ENCODE measurements at regions not wholly inside any gene's neighbourhood (a gene's known extent, or its start where the extent isn't known, plus 50 kb on each side); places are given as distances from the start of the nearest gene placed in this dataset.

GRCh38 chr18:42614619-42615293 is 500.7 kb downstream of the RIT2 start:
- no peak overlapping the region for H3K4me3 ChIP-seq (ENCODE audit: low read depth, poor library complexity, severe bottlenecking)
- WGBS, 2 donors, result 45 to 66% methylated on average over 2 of the region's 2 CpGs
- intact Hi-C loops (cut with DNase I; ENCODE audit: low total_unique reads), result no loop called here
- no peak for TF ChIP-seq POLR2A (IDR thresholded peaks at IDR 0.05)
- TF ChIP-seq CTCF (IDR thresholded peaks at IDR 0.05), result no peak
- DNase-seq (ENCODE audit: low spot score in 2 of 2), result no peak

GRCh38 chr18:42617221-42617620 is 498.3 kb downstream of the RIT2 start:
- intact Hi-C loops (cut with DNase I; ENCODE audit: low total_unique reads), result no loop called here
- DNase-seq (ENCODE audit: low spot score in 2 of 2), result no peak
- 75 to 82% methylated on average over 3 of the region's 3 CpGs for WGBS, 2 donors
- TF ChIP-seq POLR2A (IDR thresholded peaks at IDR 0.05) (no peak), CTCF (IDR thresholded peaks at IDR 0.05) (no peak)
- no peak overlapping the region for H3K4me3 ChIP-seq (ENCODE audit: low read depth, poor library complexity, severe bottlenecking)

- intact Hi-C loops (cut with DNase I; ENCODE audit: low total_unique reads), result no loop called here
- 69 to 71% methylated on average over 1 of the region's 1 CpG for WGBS, 2 donors
- H3K4me3 ChIP-seq (ENCODE audit: low read depth, poor library complexity, severe bottlenecking), result no peak overlapping the region
- TF ChIP-seq POLR2A (IDR thresholded peaks at IDR 0.05) (no peak), CTCF (IDR thresholded peaks at IDR 0.05) (no peak)
- DNase-seq (ENCODE audit: low spot score in 2 of 2), result no peak
These were observed 495.7 kb downstream of the RIT2 start for GRCh38 chr18:42619771-42620170.

- no peak for DNase-seq (ENCODE audit: low spot score in 2 of 2)
- intact Hi-C loops (cut with DNase I; ENCODE audit: low total_unique reads), result no loop called here
- TF ChIP-seq POLR2A (IDR thresholded peaks at IDR 0.05), result no peak
- TF ChIP-seq CTCF (IDR thresholded peaks at IDR 0.05), result no peak
- H3K4me3 ChIP-seq (ENCODE audit: low read depth, poor library complexity, severe bottlenecking), result no peak overlapping the region
- 68 to 72% methylated on average over 2 of the region's 2 CpGs for WGBS, 2 donors
These were observed 494.8 kb downstream of the RIT2 start for GRCh38 chr18:42620657-42621056.

- H3K4me3 ChIP-seq (ENCODE audit: low read depth, poor library complexity, severe bottlenecking), result no peak overlapping the region
- intact Hi-C loops (cut with DNase I; ENCODE audit: low total_unique reads), result no loop called here
- no peak for DNase-seq (ENCODE audit: low spot score in 2 of 2)
- TF ChIP-seq POLR2A (IDR thresholded peaks at IDR 0.05), result no peak
- no peak for TF ChIP-seq CTCF (IDR thresholded peaks at IDR 0.05)
- 89 to 92% methylated on average over 4 of the region's 4 CpGs for WGBS, 2 donors
These were observed 491.6 kb downstream of the RIT2 start for GRCh38 chr18:42623935-42624334.

GRCh38 chr18:42632801-42633200 is 482.7 kb downstream of the RIT2 start:
- intact Hi-C loops (cut with DNase I; ENCODE audit: low total_unique reads), result no loop called here
- WGBS, 2 donors, result 33 to 48% methylated on average over 1 of the region's 1 CpG
- DNase-seq (ENCODE audit: low spot score in 2 of 2), result no peak
- H3K4me3 ChIP-seq (ENCODE audit: low read depth, poor library complexity, severe bottlenecking), result no peak overlapping the region
- TF ChIP-seq CTCF (IDR thresholded peaks at IDR 0.05), result no peak
- no peak for TF ChIP-seq POLR2A (IDR thresholded peaks at IDR 0.05)
